ENCODE measurements at regions not wholly inside any gene's neighbourhood (a gene's known extent, or its start where the extent isn't known, plus 50 kb on each side); places are given as distances from the start of the nearest gene placed in this dataset.

- ChIA-PET RAD21 (ENCODE audit: unreplicated experiment) (no interaction called here), POLR2A (no interaction called here), CTCF (no interaction called here), SMC1A (ENCODE audit: uncharacterized antibody, unreplicated experiment) (no interaction called here)
- ATAC-seq: no peak
- no peak overlapping the region for H3K4me2 ChIP-seq (ENCODE audit: control insufficient read depth, insufficient read depth)
- no peaks in the 10 kb centered on the region for H3K27me3 ChIP-seq (replicated peaks in 1 of 2; ENCODE audit: control insufficient read depth in 2 of 2, insufficient read depth in 2 of 2, low read length in 1 of 2)
- H3K27ac ChIP-seq (ENCODE audit: control insufficient read depth, insufficient read depth): no peak overlapping the region
- no peak overlapping the region for H2AFZ ChIP-seq (ENCODE audit: control insufficient read depth, low read depth, low read length)
- TF ChIP-seq CREM (IDR thresholded peaks at IDR 0.05; ENCODE audit: low read depth): no peak
- TF ChIP-seq MEF2A (IDR thresholded peaks at IDR 0.05; ENCODE audit: insufficient read depth, low read depth, low read length): no peak
- TF ChIP-seq, protein P1, sequence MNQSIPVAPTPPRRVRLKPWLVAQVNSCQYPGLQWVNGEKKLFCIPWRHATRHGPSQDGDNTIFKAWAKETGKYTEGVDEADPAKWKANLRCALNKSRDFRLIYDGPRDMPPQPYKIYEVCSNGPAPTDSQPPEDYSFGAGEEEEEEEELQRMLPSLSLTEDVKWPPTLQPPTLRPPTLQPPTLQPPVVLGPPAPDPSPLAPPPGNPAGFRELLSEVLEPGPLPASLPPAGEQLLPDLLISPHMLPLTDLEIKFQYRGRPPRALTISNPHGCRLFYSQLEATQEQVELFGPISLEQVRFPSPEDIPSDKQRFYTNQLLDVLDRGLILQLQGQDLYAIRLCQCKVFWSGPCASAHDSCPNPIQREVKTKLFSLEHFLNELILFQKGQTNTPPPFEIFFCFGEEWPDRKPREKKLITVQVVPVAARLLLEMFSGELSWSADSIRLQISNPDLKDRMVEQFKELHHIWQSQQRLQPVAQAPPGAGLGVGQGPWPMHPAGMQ (IDR thresholded peaks at IDR 0.05; ENCODE audit: borderline replicate concordance): no peak
- TF ChIP-seq POLR2A (IDR thresholded peaks at IDR 0.05; ENCODE audit: low read depth, low read length): no peak
- TF ChIP-seq KDM1A (IDR thresholded peaks at IDR 0.05; ENCODE audit: borderline replicate concordance): no peak
- intact Hi-C loops (cut with micrococcal nuclease; ENCODE audit: unreplicated experiment): no loop called here
- no peaks in the 10 kb centered on the region for H3K79me2 ChIP-seq (ENCODE audit: control insufficient read depth, insufficient read depth, low read length)
- H3K9me3 ChIP-seq (replicated peaks; ENCODE audit: control insufficient read depth, insufficient read depth, low read length): no peaks in the 10 kb centered on the region
- H3K4me1 ChIP-seq (ENCODE audit: control insufficient read depth, insufficient read depth, low read length): no peaks in the 10 kb centered on the region
- BruUV-seq (replicated peaks): no TSS peak
- WGBS (ENCODE audit: insufficient coverage, insufficient replicate concordance, low lambda C conversion rate, missing lambda C conversion rate): 68% methylated on average over 2 of the region's 2 CpGs
- no peak for DNase-seq (ENCODE audit: low read depth, low spot score)
- no peak for FAIRE-seq
- H4K20me1 ChIP-seq (ENCODE audit: control insufficient read depth, insufficient read depth): no peaks in the 10 kb centered on the region
- no peak overlapping the region for H3K9ac ChIP-seq (ENCODE audit: control insufficient read depth, insufficient read depth, low read length)
- no peaks in the 10 kb centered on the region for H3K36me3 ChIP-seq (ENCODE audit: control insufficient read depth in 2 of 2, insufficient read depth in 2 of 2, low read length in 1 of 2)
- H3K4me3 ChIP-seq: no peak overlapping the region
- in situ Hi-C loops (cut with MboI): no loop called here
Measured at GRCh38 chr6:123745895-123746294, 57.8 kb upstream of the NKAIN2 start.

DNA sequence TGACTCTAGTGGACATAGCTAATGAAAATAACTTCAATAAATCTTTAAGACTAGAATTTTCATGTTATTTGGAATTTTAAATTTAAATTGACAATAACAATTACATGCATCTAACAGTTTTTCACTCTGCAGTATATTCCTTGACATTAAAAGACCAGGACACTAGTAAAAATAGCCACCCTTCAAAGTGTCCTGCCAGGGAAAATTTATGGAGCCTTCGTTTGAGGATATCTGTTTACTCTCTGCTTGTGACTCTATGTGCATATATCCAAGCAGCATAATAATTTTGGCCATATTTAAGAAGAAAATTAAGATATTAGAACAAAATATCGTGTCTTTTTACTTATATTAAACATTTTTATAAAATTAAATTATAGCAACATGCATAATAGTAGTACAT, 58.8 kb upstream of the NKAIN2 start:
- ChIA-PET POLR2A (no interaction called here), RAD21 (ENCODE audit: unreplicated experiment) (no interaction called here), SMC1A (ENCODE audit: uncharacterized antibody, unreplicated experiment) (no interaction called here), CTCF (no interaction called here)
- H3K4me1 ChIP-seq (ENCODE audit: control insufficient read depth, insufficient read depth, low read length): no peaks in the 10 kb centered on the region
- ATAC-seq (no peak), FAIRE-seq (no peak), DNase-seq (ENCODE audit: low read depth, low spot score) (no peak)
- H3K27me3 ChIP-seq (replicated peaks in 1 of 2; ENCODE audit: control insufficient read depth in 2 of 2, insufficient read depth in 2 of 2, low read length in 1 of 2): no peaks in the 10 kb centered on the region
- intact Hi-C loops (cut with micrococcal nuclease; ENCODE audit: unreplicated experiment): no loop called here
- BruUV-seq (replicated peaks): no TSS peak
- H3K4me3 ChIP-seq: no peak overlapping the region
- no peak overlapping the region for H3K9ac ChIP-seq (ENCODE audit: control insufficient read depth, insufficient read depth, low read length)
- in situ Hi-C loops (cut with MboI): no loop called here
- no peak overlapping the region for H3K4me2 ChIP-seq (ENCODE audit: control insufficient read depth, insufficient read depth)
- no peak overlapping the region for H3K27ac ChIP-seq (ENCODE audit: control insufficient read depth, insufficient read depth)
- H2AFZ ChIP-seq (ENCODE audit: control insufficient read depth, low read depth, low read length): no peak overlapping the region
- WGBS (ENCODE audit: insufficient coverage, insufficient replicate concordance, low lambda C conversion rate, missing lambda C conversion rate): 7% methylated on average over 2 of the region's 2 CpGs
- no peaks in the 10 kb centered on the region for H3K79me2 ChIP-seq (ENCODE audit: control insufficient read depth, insufficient read depth, low read length)
- no peaks in the 10 kb centered on the region for H4K20me1 ChIP-seq (ENCODE audit: control insufficient read depth, insufficient read depth)
- no peaks in the 10 kb centered on the region for H3K9me3 ChIP-seq (replicated peaks; ENCODE audit: control insufficient read depth, insufficient read depth, low read length)
- no peaks in the 10 kb centered on the region for H3K36me3 ChIP-seq (ENCODE audit: control insufficient read depth in 2 of 2, insufficient read depth in 2 of 2, low read length in 1 of 2)
- TF ChIP-seq TCF3 (IDR thresholded peaks at IDR 0.05; ENCODE audit: borderline replicate concordance, insufficient read depth, low read depth, low read length): no peak
- TF ChIP-seq SUPT20H (IDR thresholded peaks at IDR 0.05; ENCODE audit: borderline replicate concordance, control insufficient read depth, low read depth, low read length): no peak
- TF ChIP-seq TBL1XR1 (IDR thresholded peaks at IDR 0.05; ENCODE audit: low read depth, low read length): no peak
- no peak for TF ChIP-seq SIX5 (IDR thresholded peaks at IDR 0.05; ENCODE audit: low read depth, low read length, severe bottlenecking)
- no peak for TF ChIP-seq JUNB (IDR thresholded peaks at IDR 0.05)
- TF ChIP-seq HDGF (IDR thresholded peaks at IDR 0.05): no peak
- TF ChIP-seq EED (IDR thresholded peaks at IDR 0.05; ENCODE audit: low read depth): no peak
- no peak for TF ChIP-seq NR2C1 (IDR thresholded peaks at IDR 0.05)
- TF ChIP-seq, protein P2, sequence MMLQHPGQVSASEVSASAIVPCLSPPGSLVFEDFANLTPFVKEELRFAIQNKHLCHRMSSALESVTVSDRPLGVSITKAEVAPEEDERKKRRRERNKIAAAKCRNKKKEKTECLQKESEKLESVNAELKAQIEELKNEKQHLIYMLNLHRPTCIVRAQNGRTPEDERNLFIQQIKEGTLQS (IDR thresholded peaks at IDR 0.05; ENCODE audit: borderline replicate concordance, extremely low read depth, low read depth, low read length): no peak
- TF ChIP-seq SIN3A (IDR thresholded peaks at IDR 0.05; ENCODE audit: low read depth, low read length): no peak
- no peak for TF ChIP-seq USF1 (IDR thresholded peaks at IDR 0.05; ENCODE audit: borderline replicate concordance, extremely low read length, insufficient read depth, low read depth, low read length)
- TF ChIP-seq PML (IDR thresholded peaks at IDR 0.05; ENCODE audit: low read length): no peak
- no peak for TF ChIP-seq ZZZ3 (IDR thresholded peaks at IDR 0.05; ENCODE audit: control insufficient read depth, insufficient read length, low read depth)
